Amniotic epithelial cell (primary cell): ENCODE measurements at regions not wholly inside any gene's neighbourhood (a gene's known extent, or its start where the extent isn't known, plus 50 kb on each side); places are given as distances from the start of the nearest gene placed in this dataset.

ENCODE experiments used
- DNase-seq: peaks from one replicate; pipeline ENCODE4 v3.0.0-alpha.2; 2010; ENCODE audit warnings: low read depth

- DNase-seq = peak; percentile 62
Measured at GRCh38 chr9:129487658-129488483, 133.0 kb downstream of the C9orf50 start.

DNA sequence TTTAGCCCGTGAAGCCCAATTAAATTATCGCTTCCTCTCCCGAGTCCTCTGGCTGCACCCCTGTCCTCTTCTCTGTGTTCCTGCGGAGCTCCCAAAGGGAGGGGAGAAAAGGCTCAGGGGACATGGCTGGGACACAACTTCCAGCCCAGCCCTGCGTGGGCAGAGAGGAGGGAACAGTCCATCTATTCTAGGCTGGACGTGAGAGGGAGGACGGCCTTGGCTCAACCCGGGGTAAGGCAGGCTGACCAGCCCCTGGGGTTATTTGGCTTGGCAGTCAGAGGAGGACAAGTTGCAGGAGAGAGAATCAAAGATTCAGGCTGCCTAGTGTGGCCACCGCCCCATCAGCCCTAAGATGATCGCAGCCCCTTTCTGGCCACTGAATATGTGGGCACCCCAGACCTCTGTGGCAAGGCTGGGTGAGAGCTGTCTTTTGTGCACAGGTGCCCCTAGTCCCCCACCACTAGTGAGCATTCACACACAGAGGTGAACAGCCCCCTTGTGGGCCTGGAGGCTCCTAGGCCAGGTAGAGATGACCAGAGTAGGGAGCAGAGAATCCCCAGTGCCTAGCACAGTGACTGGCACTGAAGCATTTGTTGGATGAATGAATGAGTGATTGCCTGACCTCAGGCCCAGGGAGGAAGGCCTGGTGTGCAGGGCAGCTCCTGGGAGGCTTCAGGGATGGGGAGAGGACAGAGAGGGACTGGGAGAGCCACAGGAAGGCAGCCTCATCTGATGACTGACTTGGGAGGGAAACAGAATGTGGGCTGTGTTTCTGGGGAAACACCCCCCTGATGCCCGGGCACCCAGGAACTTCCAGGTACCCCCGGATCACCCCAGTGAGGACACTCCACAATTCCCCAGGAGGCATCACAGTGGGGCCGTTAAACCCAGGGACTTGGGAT lies 133.9 kb downstream of the C9orf50 start:
- no peak for DNase-seq

DNA sequence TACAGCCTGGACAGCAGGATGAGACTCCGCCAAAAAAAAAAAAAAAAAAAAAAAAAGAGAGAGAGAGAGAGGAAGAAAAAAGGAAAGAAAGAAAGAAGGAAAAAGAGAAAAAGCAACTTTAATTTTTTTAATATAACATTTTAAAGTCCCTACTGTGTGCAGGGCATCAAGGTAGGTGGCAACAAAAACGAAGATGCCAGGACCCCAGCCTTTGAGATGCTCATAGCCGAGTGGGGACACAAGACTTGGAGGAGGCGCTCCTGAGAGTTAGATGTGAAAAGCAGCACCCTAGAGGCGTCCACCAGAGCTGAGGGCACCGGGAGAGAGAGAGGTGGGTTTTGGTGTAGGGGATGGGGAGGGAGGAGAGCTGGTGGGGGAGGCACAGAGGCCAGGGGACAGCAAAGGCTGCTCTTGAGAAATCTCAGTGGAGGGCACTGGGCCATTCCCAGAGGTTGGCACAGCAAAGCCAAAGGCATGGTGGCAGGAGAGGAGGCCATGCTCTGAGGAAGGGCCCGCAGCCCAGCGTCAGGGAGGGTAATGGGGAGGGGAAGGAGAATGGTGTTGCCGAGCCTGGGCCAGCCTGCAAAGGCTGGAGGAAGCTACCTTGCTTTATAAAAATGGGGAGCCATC lies 135.6 kb downstream of the C9orf50 start:
- no peak for DNase-seq

DNA sequence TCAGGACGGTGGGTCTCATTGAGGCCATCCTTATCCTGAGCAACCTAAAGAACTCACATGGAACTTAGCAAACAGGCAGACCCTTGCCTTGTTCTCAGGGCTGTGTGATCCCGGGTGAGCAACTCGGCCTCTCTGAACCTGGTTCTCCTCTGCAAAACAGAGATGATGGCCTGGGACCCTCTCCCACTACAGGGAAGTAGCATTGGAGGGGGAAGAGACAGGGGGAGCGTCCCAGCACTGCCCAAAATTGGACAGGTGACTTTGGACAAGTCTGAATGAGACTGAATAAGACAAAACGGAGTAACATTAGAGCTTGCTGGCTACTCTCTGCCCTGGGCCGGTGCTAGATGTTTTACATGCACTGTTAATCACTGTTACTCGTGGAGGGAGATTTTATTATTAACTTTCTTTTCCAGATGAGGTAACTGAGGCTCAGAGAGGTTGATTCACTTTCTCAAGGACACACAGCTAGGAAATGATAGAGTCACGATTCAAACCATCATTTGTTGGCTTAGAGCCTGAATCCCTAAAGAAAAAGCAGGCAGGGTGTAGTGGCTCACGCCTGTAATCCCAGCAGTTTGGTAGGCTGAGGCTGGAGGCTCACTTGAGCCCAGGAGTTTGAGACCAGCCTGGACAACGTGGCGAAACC lies 136.4 kb downstream of the C9orf50 start:
- DNase-seq = no peak

GRCh38 chr9:129483415-129484351 lies 137.2 kb downstream of the C9orf50 start:
- peak; percentile 93 for DNase-seq

DNA sequence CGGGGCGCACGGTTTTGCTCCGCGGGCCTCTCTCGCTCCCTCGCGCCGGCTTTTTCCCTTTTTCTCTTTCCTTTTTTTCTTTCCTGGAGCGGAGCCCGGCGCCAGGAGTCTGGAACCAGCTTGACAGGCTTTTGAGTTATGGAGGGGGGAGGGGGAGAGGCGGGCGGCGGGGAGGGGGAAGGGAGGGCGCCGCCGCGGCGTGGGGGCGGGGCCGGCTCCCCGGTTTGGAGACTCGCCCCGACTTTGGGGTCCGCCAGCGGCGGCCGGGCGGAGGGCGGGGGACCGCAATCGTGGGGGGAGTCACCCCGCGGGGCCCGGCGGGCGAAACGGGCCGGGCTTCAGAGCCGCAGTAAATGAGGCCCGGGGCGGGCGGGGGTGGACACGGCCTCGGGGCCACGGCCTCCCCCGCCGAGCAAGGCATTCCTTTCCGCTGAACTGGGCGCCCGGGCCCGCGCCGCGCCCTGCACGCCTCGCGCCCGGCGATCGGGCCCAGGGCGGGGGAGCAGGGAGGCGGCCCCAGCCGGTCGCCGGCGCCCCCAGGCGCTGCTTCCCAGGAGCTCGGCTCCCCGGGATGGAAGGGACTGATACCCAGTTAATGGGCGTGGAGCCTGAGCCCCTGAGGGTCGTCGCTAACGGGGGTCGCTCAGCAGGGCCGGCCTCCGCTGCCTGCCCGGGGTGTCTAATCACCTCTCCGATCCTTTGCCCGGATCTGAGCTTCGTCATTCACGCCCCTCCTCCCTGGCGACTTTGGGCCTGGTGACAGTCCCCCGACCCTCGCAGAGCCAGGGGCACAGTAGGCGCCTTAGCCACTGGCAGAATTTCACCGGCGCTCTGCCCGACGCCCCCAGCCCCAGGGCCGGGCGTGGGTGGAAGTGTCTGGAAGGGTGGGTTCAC lies 138.1 kb downstream of the C9orf50 start:
- DNase-seq = peak; percentile 87

DNA sequence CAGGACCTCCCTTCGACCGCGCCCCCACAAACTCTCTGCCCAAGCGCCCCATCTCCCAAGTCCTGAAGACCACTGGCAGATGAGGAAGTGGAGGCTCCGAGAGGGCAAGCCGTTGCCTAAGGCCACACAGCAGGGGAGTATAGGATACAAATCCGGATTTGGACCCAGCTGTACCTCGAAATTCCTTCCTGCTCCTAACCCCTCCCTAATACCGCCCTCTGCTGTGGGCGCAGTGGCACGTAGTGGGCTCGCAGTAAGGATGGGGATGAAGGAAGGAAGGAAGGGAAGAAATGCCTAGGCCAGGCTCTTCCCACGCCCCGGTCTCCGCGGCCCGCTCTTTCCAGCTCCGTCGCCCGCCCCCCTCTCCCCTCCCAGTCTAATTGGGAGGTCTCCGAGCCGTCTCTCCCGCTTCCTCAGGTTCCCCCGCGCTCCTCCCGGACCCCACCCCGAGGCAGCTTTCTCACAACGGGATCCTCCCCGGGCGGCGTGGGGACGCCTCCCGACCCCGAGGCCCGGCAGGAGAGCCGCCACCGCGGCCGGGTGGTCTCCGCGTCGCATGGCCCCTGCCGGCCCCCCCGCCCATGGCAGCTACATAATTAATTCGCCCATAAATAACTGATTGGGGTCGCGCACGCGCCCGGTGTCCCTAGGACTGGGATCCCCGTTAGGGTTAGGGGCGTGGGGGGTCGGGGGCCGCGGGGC lies 138.9 kb downstream of the C9orf50 start:
- DNase-seq = peak; percentile 57

DNA sequence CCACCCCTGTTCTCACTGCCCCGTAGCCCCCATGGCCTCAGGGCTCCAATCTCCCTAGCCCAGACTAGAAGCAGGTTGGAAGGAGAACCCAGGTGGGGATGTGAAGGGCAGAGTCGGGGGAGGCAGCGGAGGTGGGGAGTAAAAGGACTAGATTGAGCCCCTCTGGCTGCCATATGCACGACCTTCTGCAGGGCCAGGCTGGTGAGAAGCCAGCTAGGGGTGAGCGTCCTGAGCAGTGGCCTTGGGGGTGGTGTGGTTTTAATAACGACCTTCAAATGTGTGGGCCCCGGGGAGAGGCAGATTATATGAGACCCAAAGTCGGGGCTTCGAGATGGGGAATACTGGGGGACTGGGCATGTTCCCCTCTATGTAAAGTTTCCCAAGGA lies 139.5 kb downstream of the C9orf50 start:
- no peak for DNase-seq

DNA sequence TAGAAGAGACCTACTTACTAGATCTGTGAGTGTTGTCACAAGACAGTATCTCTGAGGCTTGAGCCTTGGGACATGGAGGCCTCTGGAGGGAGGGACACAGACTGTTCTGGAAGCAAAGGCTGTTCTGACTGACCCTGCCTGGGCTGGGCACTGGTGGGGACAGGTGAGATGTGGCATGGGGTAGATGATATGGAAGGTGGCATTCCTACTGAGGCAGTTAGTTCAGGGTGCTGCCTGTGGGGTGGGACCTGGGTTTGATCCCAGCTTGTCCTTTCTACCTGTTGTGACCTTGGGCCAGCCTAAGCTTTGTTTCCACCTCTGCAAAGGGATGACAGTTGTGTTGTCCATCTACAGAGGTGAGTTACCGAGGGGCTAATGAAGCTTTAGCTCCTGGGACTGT lies 140.2 kb downstream of the C9orf50 start:
- DNase-seq = no peak

- DNase-seq = no peak
Measured at GRCh38 chr9:129480227-129480626, 140.7 kb downstream of the C9orf50 start.

GRCh38 chr9:129479631-129480011 lies 141.3 kb downstream of the C9orf50 start:
- DNase-seq = no peak

DNA sequence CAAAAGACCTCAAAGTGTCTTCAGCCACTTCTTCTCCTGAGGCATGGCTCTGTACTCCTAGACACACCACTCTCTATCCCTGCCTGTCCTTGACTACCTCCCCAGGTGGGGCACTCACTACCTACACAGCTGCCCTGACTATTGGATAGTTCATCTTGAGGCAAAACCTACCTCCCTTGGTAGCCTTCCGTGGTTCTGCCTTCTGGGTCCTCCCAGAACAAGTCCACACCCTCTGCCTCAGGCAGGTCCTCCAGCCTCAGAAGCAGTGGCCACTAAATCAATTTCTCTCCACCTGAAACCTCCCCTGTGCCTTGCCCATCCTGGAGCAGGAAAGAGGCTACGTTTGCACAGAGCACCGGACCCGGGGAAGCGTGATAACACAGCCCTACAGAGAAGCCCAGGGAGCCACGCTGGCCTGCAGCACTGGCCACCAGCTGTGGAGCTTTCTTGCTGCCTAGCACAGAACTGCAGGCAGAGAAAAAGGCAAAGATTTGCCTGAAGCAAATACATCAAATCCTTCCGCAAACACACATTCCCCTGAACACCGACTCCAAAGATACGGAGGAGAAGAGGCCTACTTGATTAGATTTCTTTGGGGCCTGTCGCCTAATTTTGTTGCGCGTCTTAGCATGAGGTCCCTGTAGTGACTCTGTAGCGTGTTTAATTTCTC lies 141.8 kb downstream of the C9orf50 start:
- DNase-seq = no peak

DNA sequence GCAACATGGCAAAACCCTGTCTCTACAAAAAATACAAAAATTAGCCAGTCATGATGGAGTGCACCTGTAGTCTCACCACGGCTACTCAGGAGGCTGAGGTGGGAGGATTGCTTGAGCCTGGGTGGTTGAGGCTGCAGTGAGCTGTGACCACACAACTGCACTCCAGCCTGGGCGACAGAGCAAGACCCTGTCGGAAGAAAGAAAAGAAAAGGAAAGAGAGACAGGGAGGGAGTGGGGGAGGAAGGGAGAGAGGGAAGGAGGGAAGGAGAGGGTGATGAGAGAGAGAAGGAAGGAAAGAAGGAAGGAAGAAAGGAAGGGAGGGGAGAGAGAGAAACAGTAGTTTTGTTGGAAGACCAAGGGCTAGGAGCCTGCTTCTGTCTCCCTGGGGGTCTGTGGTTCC lies 142.4 kb downstream of the C9orf50 start:
- DNase-seq = no peak

DNA sequence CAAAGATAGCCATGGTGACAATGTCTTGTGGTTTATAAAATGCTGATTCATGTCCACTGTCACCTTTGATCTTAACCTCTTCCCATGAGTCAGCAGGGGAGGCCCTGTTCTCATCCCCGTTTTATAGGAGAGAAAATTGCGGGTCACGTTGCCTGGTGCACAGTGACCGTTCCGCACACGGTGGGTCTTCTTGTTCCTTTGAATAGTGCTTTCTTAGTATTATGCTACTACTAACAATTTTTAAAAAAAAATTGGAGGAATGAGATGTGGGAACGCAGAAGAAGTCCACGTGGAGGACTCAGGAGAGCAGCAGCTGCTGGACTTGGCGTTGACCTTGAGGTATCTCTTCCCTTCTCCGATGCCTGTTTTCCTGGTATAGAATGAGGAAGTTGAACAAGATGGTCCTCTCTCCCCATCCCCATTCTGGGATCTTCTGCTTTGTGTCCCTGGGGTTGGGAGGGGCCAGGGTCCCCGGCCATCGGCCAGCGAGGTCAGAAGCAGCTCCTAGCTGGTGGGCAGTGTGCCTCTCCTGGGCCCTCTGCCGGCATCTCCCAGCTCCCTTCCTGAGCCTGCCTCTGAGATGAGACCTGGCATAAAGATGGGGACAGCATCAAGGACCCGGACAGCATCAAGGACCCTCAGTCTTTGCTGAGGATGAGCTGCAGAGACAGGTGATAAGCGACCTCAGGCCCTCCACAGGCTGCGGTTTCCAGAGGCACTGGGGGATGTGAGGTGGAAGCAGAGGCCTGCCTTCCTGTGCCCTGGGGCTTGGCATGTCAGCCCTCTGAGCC lies 143.9 kb downstream of the C9orf50 start:
- no peak for DNase-seq

DNA sequence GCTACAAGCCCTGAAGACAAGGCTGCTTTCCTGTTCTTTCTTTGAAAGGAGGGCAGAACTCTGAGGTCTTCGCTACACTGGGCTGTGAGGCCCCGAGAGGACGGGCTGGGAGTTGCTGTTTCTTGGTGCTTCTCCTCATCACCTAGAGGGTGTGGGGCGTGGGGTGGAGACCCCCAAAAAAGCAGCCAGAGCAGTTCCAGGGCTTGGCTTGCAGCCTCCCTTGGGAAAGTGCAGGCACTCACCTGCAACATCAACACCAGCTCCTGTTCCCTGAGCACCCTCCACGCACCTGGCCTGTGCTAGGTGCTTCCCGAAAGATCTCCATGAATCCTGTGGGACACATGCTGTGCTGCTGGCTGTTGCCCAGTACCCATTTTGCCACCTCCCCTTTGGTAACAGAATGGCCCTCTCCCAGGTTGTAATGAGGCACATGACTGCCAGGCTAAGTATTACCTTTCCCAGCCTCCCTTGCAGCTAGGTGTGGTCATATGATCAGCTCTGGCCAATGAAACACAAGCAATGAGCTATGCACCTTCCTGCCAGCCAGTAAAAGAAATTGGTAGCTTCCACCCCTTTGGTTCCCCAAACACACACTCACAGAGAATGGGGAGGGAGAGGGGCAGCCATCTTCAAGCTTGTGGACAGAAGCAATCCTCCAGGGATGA lies 146.0 kb downstream of the C9orf50 start:
- DNase-seq = no peak

- no peak for DNase-seq
Measured at GRCh38 chr9:129473523-129474244, 147.2 kb downstream of the C9orf50 start.

DNA sequence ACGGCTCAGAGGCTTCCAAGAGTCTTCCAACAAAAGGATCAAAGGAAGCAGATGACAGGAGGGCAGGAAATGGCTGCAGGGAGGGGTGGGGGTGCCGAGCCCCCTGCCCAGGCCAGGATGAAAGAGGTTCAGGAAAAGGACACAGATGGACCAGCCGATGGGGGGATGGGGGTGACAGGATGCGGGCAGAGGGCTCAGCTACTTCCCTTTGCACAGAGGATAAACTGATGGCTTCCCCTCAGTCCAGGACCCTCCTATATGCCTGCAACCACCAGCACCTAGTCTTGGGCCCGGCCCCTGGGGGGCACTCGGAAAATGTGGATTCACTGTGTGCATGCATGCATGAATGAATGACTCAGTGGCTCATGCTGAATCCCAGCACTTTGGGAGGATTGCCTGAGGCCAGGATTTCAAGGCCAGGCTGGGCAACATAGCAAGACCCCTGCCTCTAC lies 148.2 kb downstream of the C9orf50 start:
- DNase-seq = no peak
